ENCODE measurements at regions not wholly inside any gene's neighbourhood (a gene's known extent, or its start where the extent isn't known, plus 50 kb on each side); places are given as distances from the start of the nearest gene placed in this dataset.

GRCh38 chr14:56874375-56874774 is 64.1 kb upstream of the OTX2 start:
- no peak for TF ChIP-seq POLR2AphosphoS5 (IDR thresholded peaks at IDR 0.05)
- TF ChIP-seq CTCF (IDR thresholded peaks at IDR 0.05): no peak
